DND-41 (cell line): ENCODE measurements at regions not wholly inside any gene's neighbourhood (a gene's known extent, or its start where the extent isn't known, plus 50 kb on each side); places are given as distances from the start of the nearest gene placed in this dataset.

ENCODE experiments used
- ATAC-seq: fragments of 200-7000 bp; cut with Tn5 transposase; 3 replicates; pipeline ENCODE4 v1.9.1; 2021; ENCODE audit warnings: low read depth; ENCODE audit not compliant: insufficient read depth
- DNase-seq: peaks from one replicate; pipeline ENCODE4 v3.0.0-alpha.2; 2020
- H2AFZ ChIP-seq: 2 replicates; pipeline ENCODE4 v1.6.0; 2012; ENCODE audit warnings: low read depth, low read length
- H3K27ac ChIP-seq: 2 replicates; pipeline ENCODE4 v1.5.1; 2012; ENCODE audit warnings: low read length, inconsistent platforms
- H3K27me3 ChIP-seq: fragments of 200-600 bp; sonication (generic); 2 replicates; pipeline ENCODE4 v1.6.0; 2012; ENCODE audit warnings: low read length, mild to moderate bottlenecking, inconsistent platforms; ENCODE audit not compliant: insufficient read depth, poor library complexity
- H3K36me3 ChIP-seq: 2 replicates; pipeline ENCODE4 v1.5.1; 2012; ENCODE audit warnings: low read length, inconsistent platforms; ENCODE audit not compliant: insufficient read depth
- H3K4me1 ChIP-seq: 2 replicates; pipeline ENCODE4 v1.5.1; 2012; ENCODE audit warnings: mild to moderate bottlenecking, low read length; ENCODE audit not compliant: insufficient read depth
- H3K4me2 ChIP-seq: 2 replicates; pipeline ENCODE4 v1.6.0; 2012; ENCODE audit warnings: mild to moderate bottlenecking, moderate library complexity, low read length, inconsistent platforms; ENCODE audit not compliant: insufficient read depth
- H3K4me3 ChIP-seq, 2 experiments: fragments of 200-600 bp in 1 of 2; shearing (Covaris generic) in 1 of 2; 2 replicates each; pipeline ENCODE4 v1.5.1; 2012 to 2016; ENCODE audit warnings: inconsistent platforms in 2 of 2, low read length in 2 of 2, mild to moderate bottlenecking in 2 of 2, low read depth in 1 of 2, moderate library complexity in 1 of 2
- H3K79me2 ChIP-seq: 2 replicates; pipeline ENCODE4 v1.6.0; 2012; ENCODE audit warnings: low read length, inconsistent platforms; ENCODE audit not compliant: insufficient read depth
- H3K9ac ChIP-seq: 2 replicates; pipeline ENCODE4 v1.6.0; 2012; ENCODE audit warnings: low read depth, mild to moderate bottlenecking, inconsistent platforms, low read length, moderate library complexity
- H3K9me3 ChIP-seq: 2 replicates; pipeline ENCODE4 v1.5.1; 2012; ENCODE audit warnings: low read length, moderate library complexity, mild to moderate bottlenecking, inconsistent platforms; ENCODE audit not compliant: insufficient read depth, severe bottlenecking
- H4K20me1 ChIP-seq: 2 replicates; pipeline ENCODE4 v1.6.0; 2012; ENCODE audit warnings: low read length; ENCODE audit not compliant: insufficient read depth
- CTCF ChIP-seq: IDR thresholded peaks from 2 replicates; pipeline ENCODE4 v1.5.1; 2012; ENCODE audit warnings: borderline replicate concordance, low read length, moderate library complexity, mild to moderate bottlenecking; ENCODE audit not compliant: poor library complexity, severe bottlenecking; ENCODE audit errors: extremely low read depth
- EZH2 ChIP-seq: IDR thresholded peaks from 3 replicates; pipeline ENCODE4 v1.6.1; 2012; ENCODE audit warnings: borderline replicate concordance, low read depth, mild to moderate bottlenecking, moderate library complexity, low read length, inconsistent platforms; ENCODE audit not compliant: severe bottlenecking

GRCh38 chr5:86735370-86735769 lies 117.6 kb downstream of the COX7C start:
- Histone ChIP-seq H3K4me3 (no peak overlapping the region), H2AFZ (no peak overlapping the region), H3K36me3 (no peaks in the 10 kb centered on the region), H3K4me1 (no peaks in the 10 kb centered on the region), H3K27ac (no peak overlapping the region), H3K4me2 (no peak overlapping the region), H4K20me1 (no peaks in the 10 kb centered on the region), H3K9me3 (peaks cover 4% of the 10 kb centered on the region), H3K9ac (no peak overlapping the region), H3K79me2 (no peaks in the 10 kb centered on the region), H3K27me3 (no peaks in the 10 kb centered on the region)
- DNase-seq (no peak), ATAC-seq (no peak)
- TF ChIP-seq CTCF = no peak

GRCh38 chr5:86737579-86737978 lies 119.8 kb downstream of the COX7C start:
- Histone ChIP-seq H4K20me1 (no peaks in the 10 kb centered on the region), H3K4me3 (no peak overlapping the region), H3K9me3 (peaks cover 4% of the 10 kb centered on the region), H3K4me1 (no peaks in the 10 kb centered on the region), H3K27ac (no peak overlapping the region), H3K27me3 (no peaks in the 10 kb centered on the region), H3K36me3 (no peaks in the 10 kb centered on the region), H3K9ac (no peak overlapping the region), H2AFZ (no peak overlapping the region), H3K79me2 (no peaks in the 10 kb centered on the region), H3K4me2 (no peak overlapping the region)
- no peak for ATAC-seq
- TF ChIP-seq CTCF = no peak
- TF ChIP-seq EZH2 = no peak
- DNase-seq = no peak

- Histone ChIP-seq H3K79me2 (no peaks in the 10 kb centered on the region), H4K20me1 (no peaks in the 10 kb centered on the region), H3K9me3 (no peaks in the 10 kb centered on the region), H3K36me3 (no peaks in the 10 kb centered on the region), H3K27me3 (no peaks in the 10 kb centered on the region), H3K4me1 (no peaks in the 10 kb centered on the region), H3K4me3 (no peak overlapping the region), H3K27ac (no peak overlapping the region), H2AFZ (no peak overlapping the region), H3K9ac (no peak overlapping the region), H3K4me2 (no peak overlapping the region)
- no peak for TF ChIP-seq EZH2
- no peak for TF ChIP-seq CTCF
- DNase-seq (no peak), ATAC-seq (no peak)
Measured at GRCh38 chr5:86748538-86749105, 130.9 kb downstream of the COX7C start.

GRCh38 chr5:86749841-86750240 lies 132.1 kb downstream of the COX7C start:
- Histone ChIP-seq H3K36me3 (no peaks in the 10 kb centered on the region), H3K79me2 (no peaks in the 10 kb centered on the region), H3K4me2 (no peak overlapping the region), H3K9ac (no peak overlapping the region), H3K4me3 (no peak overlapping the region), H3K27ac (no peak overlapping the region), H3K27me3 (no peaks in the 10 kb centered on the region), H3K9me3 (no peaks in the 10 kb centered on the region), H3K4me1 (no peaks in the 10 kb centered on the region), H4K20me1 (no peaks in the 10 kb centered on the region), H2AFZ (no peak overlapping the region)
- ATAC-seq (no peak), DNase-seq (no peak)
- no peak for TF ChIP-seq EZH2
